Heart left ventricle (tissue), 13 donors: ENCODE measurements at regions not wholly inside any gene's neighbourhood (a gene's known extent, or its start where the extent isn't known, plus 50 kb on each side); places are given as distances from the start of the nearest gene placed in this dataset.

ENCODE experiments used
- CTCF ChIP-seq, 12 donors: fragments of 200-600 bp; sonication (generic) in 4 of 12; IDR thresholded peaks; one replicate each; pipeline versions ENCODE4 v1.5.0 to v1.8.0; 2018 to 2022; ENCODE audit warnings: antibody characterized with exemption in 12 of 12, mild to moderate bottlenecking in 5 of 12
- POLR2A ChIP-seq, 2 donors: fragments of 450-650 bp; IDR thresholded peaks; one replicate each; pipeline ENCODE4 v1.6.1; 2017; ENCODE audit warnings: antibody characterized with exemption in 2 of 2, mild to moderate bottlenecking in 2 of 2, moderate library complexity in 2 of 2
- donor health status: ischemic (EF 13 %, LVEDD 7.1; RV severe dilation, severe dysfunction).
- donor health status: DM: no; HTN: yes; CAD: no.
- donor health status: DM: no; HTN: no; CAD: no.
- donor health status: ischemic (EF 25% LVEDD 6.9; RV normal size, moderate dysfunction).
- donor health status: ischemic (EF 25% LVEDD 5.7; RV mildly dilated, moderate dysfunction).
- donor health status: ischemic (EF 35%, LVEDD 5.7; RV mildly dilated, moderate dysfunction).
- donor health status: nonischemic (EF 11% LVEDD 7.7; RV severe dilation, severe dysfunction).
- donor health status: DM: yes; HTN: yes; CAD: no.
- donor health status: PGD.
- donor health status: ischemic (EF 29% LVEDD 5.4; RV normal size, mild dysfunction).
- donor health status: nonischemic (EF 23%, LVEDD 6.1; RV moderate dilation, normal function).

DNA sequence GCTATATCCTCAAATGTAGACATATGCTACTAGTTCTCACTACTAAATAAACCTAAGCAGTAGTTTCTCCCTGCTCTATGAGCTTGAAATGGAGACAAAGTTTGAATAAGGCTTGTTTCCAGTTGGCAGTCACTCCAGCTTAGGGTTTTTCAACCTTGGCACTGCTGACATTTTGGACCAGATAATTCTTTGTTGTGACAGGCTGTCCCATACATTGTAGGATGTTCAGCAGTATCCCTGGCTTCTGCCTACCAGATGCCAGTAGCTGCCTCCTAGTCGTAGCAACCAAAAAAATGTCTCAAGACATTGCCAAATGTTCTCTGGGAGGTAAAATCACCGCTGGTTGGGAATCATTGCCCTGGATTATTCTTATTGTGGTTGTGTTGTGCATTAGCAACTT is 182.7 kb upstream of the PARD3B start:
- TF ChIP-seq CTCF (IDR thresholded peaks at IDR 0.05): no peak
- TF ChIP-seq POLR2A (IDR thresholded peaks at IDR 0.05): no peak
